Fibroblast of the aortic adventitia (primary cell): ENCODE measurements at regions not wholly inside any gene's neighbourhood (a gene's known extent, or its start where the extent isn't known, plus 50 kb on each side); places are given as distances from the start of the nearest gene placed in this dataset.

Source experiments
- DNase-seq: peaks from one replicate; pipeline ENCODE4 v3.0.0-alpha.2; 2010; ENCODE audit warnings: low read depth
- H3K4me3 ChIP-seq: 2 replicates; pipeline ENCODE4 v1.5.1; 2011; ENCODE audit warnings: low read depth, mild to moderate bottlenecking, control low read depth, low read length, moderate library complexity
- TF ChIP-seq, protein P1 (sequence below): IDR thresholded peaks from 2 replicates; pipeline ENCODE4 v1.5.1; 2011; ENCODE audit warnings: mild to moderate bottlenecking, low read length, control low read depth, inconsistent platforms; ENCODE audit not compliant: insufficient read depth

DNA sequence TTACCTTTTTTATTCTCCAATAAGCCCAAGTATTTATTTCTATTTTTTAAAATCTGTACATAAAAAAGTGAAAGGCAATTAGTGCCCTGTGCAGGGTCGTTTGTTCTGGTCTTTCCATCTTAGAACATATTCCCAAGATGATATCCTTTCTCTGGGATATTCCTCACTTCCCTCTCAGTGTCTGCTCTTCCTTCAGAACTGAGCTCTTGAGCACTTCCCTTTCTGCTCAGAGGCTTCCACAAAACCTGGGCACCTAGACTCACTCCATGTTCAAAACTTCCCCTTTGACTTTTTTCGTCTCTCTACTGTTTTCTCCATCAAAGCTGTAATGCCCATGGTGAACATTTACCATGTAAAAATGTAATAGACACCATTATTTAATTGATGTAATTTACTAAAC, 296.5 kb upstream of the TCF4 start:
- TF ChIP-seq, protein P1, sequence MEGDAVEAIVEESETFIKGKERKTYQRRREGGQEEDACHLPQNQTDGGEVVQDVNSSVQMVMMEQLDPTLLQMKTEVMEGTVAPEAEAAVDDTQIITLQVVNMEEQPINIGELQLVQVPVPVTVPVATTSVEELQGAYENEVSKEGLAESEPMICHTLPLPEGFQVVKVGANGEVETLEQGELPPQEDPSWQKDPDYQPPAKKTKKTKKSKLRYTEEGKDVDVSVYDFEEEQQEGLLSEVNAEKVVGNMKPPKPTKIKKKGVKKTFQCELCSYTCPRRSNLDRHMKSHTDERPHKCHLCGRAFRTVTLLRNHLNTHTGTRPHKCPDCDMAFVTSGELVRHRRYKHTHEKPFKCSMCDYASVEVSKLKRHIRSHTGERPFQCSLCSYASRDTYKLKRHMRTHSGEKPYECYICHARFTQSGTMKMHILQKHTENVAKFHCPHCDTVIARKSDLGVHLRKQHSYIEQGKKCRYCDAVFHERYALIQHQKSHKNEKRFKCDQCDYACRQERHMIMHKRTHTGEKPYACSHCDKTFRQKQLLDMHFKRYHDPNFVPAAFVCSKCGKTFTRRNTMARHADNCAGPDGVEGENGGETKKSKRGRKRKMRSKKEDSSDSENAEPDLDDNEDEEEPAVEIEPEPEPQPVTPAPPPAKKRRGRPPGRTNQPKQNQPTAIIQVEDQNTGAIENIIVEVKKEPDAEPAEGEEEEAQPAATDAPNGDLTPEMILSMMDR, result no peak
- no peak overlapping the region for H3K4me3 ChIP-seq
- no peak for DNase-seq

DNA sequence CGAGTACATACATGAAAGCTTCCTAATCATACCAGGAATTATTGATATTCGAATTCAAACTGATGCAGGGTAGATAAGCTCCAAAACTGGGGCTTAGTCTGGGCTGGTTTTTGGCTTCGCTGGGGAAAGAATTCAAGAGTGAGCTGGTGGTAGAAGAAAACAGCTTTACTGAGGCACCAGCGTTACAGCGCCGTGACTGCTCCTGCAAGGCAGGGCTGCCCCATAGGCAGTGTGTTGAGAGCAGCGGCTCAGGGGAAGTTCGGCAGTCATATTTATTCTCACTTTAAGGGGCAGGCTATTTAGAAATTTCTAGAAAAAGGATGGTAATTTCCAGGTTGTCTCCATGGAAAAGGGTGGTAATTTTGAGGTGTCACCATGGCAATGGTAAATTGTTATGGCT, 292.6 kb upstream of the TCF4 start:
- no peak for DNase-seq
- TF ChIP-seq, protein P1, result no peak
- no peak overlapping the region for H3K4me3 ChIP-seq

DNA sequence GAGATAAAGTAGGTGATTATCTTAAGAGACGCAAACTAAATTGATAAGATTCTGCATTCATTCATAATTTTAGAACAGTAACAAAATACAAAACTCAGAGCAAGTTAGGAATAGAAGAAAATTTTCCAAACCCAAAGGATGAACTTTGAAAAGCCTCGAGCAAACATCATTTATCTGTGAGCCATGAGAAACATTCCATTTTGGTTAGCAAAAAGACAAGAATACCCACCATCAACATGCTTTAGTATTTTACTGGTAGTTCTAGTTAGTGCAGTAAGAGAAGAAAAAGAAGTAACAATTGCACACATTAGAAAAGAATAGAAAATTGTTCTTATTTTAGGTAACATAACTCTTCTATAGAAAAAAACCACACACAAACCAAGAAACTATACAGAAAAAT, 291.3 kb upstream of the TCF4 start:
- DNase-seq, result peak; percentile 16
- TF ChIP-seq, protein P1, result no peak

DNA sequence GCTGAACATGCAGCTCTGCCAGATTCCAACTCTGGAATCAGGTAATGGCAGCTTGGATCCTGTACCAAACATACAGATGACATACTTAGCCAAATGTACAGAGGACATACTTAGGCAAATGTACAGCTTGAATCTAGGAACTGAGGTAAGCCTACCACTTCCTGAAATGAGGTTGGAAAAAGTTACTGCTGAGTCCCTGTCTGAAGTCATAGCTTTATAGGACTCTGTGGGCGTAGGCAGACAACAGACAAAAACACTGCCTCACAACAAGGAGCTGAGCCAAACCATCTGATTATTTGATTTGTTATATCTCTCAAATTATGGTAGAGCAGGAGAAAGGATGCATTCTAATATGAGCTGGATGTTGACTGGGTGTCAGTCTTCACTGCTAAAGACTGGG, 290.2 kb upstream of the TCF4 start:
- no peak overlapping the region for H3K4me3 ChIP-seq
- TF ChIP-seq, protein P1, result no peak
- DNase-seq, result no peak

More for the DNA sequence above, 291.3 kb upstream of the TCF4 start:
- no peak overlapping the region for H3K4me3 ChIP-seq

DNA sequence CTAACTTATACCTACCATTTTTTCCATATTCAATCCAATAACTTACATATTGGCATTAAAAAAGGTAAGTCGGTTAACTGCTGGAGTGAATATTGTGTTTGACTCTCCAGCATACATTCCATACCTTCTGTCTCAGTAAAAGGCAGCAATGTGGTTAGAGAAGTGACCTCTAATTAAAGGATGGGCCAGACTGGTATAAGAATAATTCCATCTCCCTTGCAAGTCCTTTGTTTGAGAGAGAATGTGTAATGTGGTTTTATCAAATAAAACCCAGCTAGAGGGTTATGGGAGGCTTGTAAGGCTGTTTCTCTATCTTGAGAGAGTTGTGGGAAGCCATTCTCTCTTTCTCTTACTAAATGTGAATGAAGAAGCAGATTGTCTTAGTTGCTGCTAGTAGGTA, 289.3 kb upstream of the TCF4 start:
- H3K4me3 ChIP-seq, result no peak overlapping the region
- TF ChIP-seq, protein P1, result no peak
- DNase-seq, result no peak

DNA sequence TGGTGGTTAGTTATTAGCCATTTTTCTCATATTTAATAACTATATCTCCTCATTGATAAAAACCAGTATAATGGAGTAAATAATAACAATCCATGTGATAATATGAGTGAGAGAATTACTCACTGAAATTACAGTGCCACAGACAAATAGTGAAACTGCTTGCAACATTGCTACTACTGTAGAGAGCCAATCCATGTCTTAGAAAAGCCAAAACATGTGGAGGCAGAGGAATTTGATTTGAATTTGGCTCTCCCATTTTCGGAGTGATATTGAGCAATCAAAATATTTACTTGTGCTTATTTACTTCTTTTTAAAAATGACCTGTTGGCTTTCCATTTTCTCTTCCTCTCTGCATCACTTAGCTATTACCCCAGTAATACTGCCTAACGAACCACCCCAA, 288.3 kb upstream of the TCF4 start:
- TF ChIP-seq, protein P1, result no peak
- DNase-seq, result no peak
- no peak overlapping the region for H3K4me3 ChIP-seq

DNA sequence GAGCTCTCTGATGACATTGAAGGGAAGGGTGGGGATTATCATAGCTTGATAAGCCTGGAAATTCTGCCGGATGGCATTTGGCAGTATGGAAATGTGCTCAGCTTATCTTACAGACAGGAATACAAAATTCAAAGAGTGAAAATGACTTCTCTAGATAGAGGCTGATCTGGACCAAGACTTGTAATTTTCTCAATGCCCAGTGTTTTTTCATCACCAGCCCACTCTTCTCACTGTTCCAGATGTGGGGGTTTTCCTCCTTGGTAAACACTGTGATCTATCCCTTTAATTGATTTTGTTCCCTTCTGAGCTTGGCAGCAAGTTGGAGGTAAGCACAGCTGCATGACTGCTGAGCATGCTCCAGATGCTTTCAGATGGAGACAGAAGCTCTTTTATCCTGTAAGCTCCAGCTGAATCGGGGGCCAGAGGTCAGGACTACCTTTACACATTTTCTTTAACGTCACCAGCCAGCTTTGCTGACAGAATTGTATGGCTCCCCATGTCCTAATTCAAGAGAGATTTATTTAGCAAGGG, 287.4 kb upstream of the TCF4 start:
- no peak for DNase-seq
- TF ChIP-seq, protein P1, result no peak
- H3K4me3 ChIP-seq, result no peak overlapping the region
